Neural cell (in vitro differentiated cells): ENCODE measurements at regions not wholly inside any gene's neighbourhood (a gene's known extent, or its start where the extent isn't known, plus 50 kb on each side); places are given as distances from the start of the nearest gene placed in this dataset.

Experiments
- EP300 ChIP-seq: fragments of 450-650 bp; conservative IDR thresholded peaks from 2 replicates; pipeline ENCODE4 v1.6.1; 2014; ENCODE audit warnings: antibody characterized with exemption, mild to moderate bottlenecking, moderate library complexity; ENCODE audit not compliant: poor library complexity, severe bottlenecking
- EZH2 ChIP-seq: fragments of 200-600, 300-800 bp; shearing (Covaris generic), sonication (generic); IDR thresholded peaks from 2 replicates; pipeline ENCODE4 v1.6.1; 2014; ENCODE audit warnings: antibody characterized with exemption, low read length, borderline replicate concordance, mild to moderate bottlenecking; ENCODE audit not compliant: insufficient read depth, poor library complexity, severe bottlenecking
- POLR2AphosphoS5 ChIP-seq: IDR thresholded peaks from 2 replicates; pipeline ENCODE4 v1.6.1; 2012
- RAD21 ChIP-seq: fragments of 450-650 bp; conservative IDR thresholded peaks from 2 replicates; pipeline ENCODE4 v1.6.1; 2014; ENCODE audit warnings: antibody characterized with exemption, mild to moderate bottlenecking, moderate library complexity
- SMC3 ChIP-seq: fragments of 450-650 bp; conservative IDR thresholded peaks from 2 replicates; pipeline ENCODE4 v1.6.1; 2014; ENCODE audit warnings: antibody characterized with exemption, mild to moderate bottlenecking, moderate library complexity; ENCODE audit not compliant: poor library complexity
- TAF1 ChIP-seq: IDR thresholded peaks from 2 replicates; pipeline ENCODE4 v1.6.1; 2012; ENCODE audit warnings: low read depth
- TF ChIP-seq, protein P1 (sequence below): fragments of 450-650 bp; IDR thresholded peaks from 2 replicates; pipeline ENCODE4 v1.5.1; 2014; ENCODE audit warnings: antibody characterized with exemption, mild to moderate bottlenecking, moderate library complexity; ENCODE audit not compliant: poor library complexity, severe bottlenecking
- TF ChIP-seq, protein P2 (sequence below): IDR thresholded peaks from 2 replicates; pipeline ENCODE4 v1.6.1; 2012; ENCODE audit warnings: borderline replicate concordance

DNA sequence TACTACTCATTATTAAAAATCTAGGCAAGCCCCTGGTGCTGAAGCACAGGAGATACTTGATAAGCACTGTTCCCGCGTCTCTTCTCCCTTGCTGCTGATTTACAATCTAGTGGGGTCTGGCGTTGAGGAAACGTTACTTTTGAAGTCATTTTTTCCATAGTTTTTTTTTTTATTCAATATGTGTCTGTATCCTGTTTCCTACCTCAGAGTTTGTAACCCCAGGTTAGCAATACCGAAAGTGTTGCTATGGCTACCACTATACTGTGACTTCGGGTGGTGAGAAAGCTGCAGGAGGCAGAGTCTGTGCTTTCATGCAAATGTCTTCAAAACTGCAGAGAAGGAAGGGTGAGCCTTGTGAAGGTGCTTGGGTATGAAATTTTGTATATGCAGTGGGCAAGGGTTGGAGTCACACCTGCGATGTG, 458.8 kb upstream of the GHITM start:
- TF ChIP-seq, protein P1, sequence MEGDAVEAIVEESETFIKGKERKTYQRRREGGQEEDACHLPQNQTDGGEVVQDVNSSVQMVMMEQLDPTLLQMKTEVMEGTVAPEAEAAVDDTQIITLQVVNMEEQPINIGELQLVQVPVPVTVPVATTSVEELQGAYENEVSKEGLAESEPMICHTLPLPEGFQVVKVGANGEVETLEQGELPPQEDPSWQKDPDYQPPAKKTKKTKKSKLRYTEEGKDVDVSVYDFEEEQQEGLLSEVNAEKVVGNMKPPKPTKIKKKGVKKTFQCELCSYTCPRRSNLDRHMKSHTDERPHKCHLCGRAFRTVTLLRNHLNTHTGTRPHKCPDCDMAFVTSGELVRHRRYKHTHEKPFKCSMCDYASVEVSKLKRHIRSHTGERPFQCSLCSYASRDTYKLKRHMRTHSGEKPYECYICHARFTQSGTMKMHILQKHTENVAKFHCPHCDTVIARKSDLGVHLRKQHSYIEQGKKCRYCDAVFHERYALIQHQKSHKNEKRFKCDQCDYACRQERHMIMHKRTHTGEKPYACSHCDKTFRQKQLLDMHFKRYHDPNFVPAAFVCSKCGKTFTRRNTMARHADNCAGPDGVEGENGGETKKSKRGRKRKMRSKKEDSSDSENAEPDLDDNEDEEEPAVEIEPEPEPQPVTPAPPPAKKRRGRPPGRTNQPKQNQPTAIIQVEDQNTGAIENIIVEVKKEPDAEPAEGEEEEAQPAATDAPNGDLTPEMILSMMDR = no peak
- TF ChIP-seq RAD21 = no peak
- no peak for TF ChIP-seq POLR2AphosphoS5
- no peak for TF ChIP-seq EZH2
- TF ChIP-seq EP300 = no peak
- no peak for TF ChIP-seq SMC3
- TF ChIP-seq, protein P2, sequence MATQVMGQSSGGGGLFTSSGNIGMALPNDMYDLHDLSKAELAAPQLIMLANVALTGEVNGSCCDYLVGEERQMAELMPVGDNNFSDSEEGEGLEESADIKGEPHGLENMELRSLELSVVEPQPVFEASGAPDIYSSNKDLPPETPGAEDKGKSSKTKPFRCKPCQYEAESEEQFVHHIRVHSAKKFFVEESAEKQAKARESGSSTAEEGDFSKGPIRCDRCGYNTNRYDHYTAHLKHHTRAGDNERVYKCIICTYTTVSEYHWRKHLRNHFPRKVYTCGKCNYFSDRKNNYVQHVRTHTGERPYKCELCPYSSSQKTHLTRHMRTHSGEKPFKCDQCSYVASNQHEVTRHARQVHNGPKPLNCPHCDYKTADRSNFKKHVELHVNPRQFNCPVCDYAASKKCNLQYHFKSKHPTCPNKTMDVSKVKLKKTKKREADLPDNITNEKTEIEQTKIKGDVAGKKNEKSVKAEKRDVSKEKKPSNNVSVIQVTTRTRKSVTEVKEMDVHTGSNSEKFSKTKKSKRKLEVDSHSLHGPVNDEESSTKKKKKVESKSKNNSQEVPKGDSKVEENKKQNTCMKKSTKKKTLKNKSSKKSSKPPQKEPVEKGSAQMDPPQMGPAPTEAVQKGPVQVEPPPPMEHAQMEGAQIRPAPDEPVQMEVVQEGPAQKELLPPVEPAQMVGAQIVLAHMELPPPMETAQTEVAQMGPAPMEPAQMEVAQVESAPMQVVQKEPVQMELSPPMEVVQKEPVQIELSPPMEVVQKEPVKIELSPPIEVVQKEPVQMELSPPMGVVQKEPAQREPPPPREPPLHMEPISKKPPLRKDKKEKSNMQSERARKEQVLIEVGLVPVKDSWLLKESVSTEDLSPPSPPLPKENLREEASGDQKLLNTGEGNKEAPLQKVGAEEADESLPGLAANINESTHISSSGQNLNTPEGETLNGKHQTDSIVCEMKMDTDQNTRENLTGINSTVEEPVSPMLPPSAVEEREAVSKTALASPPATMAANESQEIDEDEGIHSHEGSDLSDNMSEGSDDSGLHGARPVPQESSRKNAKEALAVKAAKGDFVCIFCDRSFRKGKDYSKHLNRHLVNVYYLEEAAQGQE = no peak
- TF ChIP-seq TAF1 = no peak
